ENCODE measurements at regions not wholly inside any gene's neighbourhood (a gene's known extent, or its start where the extent isn't known, plus 50 kb on each side); places are given as distances from the start of the nearest gene placed in this dataset.

DNA sequence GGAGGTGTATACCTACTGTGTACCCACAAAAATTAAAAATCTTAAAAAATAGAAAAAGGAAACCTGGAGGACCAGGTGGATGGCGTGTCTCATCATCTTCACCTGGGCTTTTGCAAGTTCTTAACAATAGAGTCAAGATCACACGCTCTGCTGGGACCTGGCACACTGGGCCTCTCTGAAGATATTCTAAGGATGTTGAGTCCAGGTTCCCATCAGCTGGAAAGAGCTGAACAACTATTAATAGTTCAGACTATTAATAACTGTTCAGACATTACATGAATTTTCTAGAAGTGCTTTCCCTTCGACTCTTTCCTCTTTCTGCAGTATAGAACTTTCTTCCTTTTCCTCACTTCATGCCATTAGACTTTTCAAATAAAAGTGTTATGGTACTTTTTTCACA, 320.2 kb upstream of the IL12A start:
- TF ChIP-seq, protein P1, sequence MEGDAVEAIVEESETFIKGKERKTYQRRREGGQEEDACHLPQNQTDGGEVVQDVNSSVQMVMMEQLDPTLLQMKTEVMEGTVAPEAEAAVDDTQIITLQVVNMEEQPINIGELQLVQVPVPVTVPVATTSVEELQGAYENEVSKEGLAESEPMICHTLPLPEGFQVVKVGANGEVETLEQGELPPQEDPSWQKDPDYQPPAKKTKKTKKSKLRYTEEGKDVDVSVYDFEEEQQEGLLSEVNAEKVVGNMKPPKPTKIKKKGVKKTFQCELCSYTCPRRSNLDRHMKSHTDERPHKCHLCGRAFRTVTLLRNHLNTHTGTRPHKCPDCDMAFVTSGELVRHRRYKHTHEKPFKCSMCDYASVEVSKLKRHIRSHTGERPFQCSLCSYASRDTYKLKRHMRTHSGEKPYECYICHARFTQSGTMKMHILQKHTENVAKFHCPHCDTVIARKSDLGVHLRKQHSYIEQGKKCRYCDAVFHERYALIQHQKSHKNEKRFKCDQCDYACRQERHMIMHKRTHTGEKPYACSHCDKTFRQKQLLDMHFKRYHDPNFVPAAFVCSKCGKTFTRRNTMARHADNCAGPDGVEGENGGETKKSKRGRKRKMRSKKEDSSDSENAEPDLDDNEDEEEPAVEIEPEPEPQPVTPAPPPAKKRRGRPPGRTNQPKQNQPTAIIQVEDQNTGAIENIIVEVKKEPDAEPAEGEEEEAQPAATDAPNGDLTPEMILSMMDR (IDR thresholded peaks at IDR 0.05; ENCODE audit: low read depth, low read length, poor library complexity, severe bottlenecking), result no peak
- no peak for TF ChIP-seq EZH2phosphoT487 (IDR thresholded peaks at IDR 0.05; ENCODE audit: borderline replicate concordance, low read length)

All from DOHH2 (cell line).